Suprapubic skin (tissue), 4 donors: ENCODE measurements at regions not wholly inside any gene's neighbourhood (a gene's known extent, or its start where the extent isn't known, plus 50 kb on each side); places are given as distances from the start of the nearest gene placed in this dataset.
"Not testable (repeated sequence)": the region's sequence is repeated elsewhere in the genome, so short reads cannot be mapped to it uniquely, and the experiment has no call there.

Experiments
- DNase-seq, 2 donors: peaks; one replicate each; pipeline ENCODE4 v3.0.0-alpha.2; 2019; ENCODE audit warnings: low spot score in 2 of 2
- H3K27ac ChIP-seq: fragments of 200-600 bp; sonication (generic); one replicate; pipeline ENCODE4 v1.5.1; 2019
- H3K27me3 ChIP-seq: fragments of 200-600 bp; sonication (generic); one replicate; pipeline ENCODE4 v1.5.1; 2019
- H3K36me3 ChIP-seq: fragments of 200-600 bp; sonication (generic); one replicate; pipeline ENCODE4 v1.5.1; 2019
- H3K4me1 ChIP-seq: fragments of 200-600 bp; sonication (generic); one replicate; pipeline ENCODE4 v1.5.1; 2019
- H3K4me3 ChIP-seq: fragments of 200-600 bp; sonication (generic); one replicate; pipeline ENCODE4 v1.5.1; 2019; ENCODE audit warnings: mild to moderate bottlenecking
- H3K9me3 ChIP-seq: fragments of 200-600 bp; sonication (generic); one replicate; pipeline ENCODE4 v1.5.1; 2019
- EP300 ChIP-seq: sonication (generic); formaldehyde crosslinking; IDR thresholded peaks from one replicate; pipeline ENCODE4 v1.6.1; 2017; ENCODE audit warnings: antibody characterized with exemption
- POLR2A ChIP-seq, 2 donors: fragments of 450-650 bp; IDR thresholded peaks; one replicate each; pipeline ENCODE4 v1.6.1; 2017; ENCODE audit warnings: antibody characterized with exemption in 2 of 2, mild to moderate bottlenecking in 2 of 2, moderate library complexity in 2 of 2
- POLR2AphosphoS5 ChIP-seq, 3 donors: sonication (generic); formaldehyde crosslinking; IDR thresholded peaks; one replicate each; pipeline ENCODE4 v1.6.1; 2017; ENCODE audit warnings: antibody characterized with exemption in 3 of 3
- WGBS: methylation state at CpG from one replicate; pipeline ENCODE4 v1.1.5; 2018; 5-methylcytosine and 5-hydroxymethylcytosine counted together
- TF ChIP-seq, protein P1 (sequence below), 2 donors: fragments of 200-600 bp in 1 of 2; fragments of 450-650 bp in 1 of 2; sonication (generic) in 1 of 2; IDR thresholded peaks; one replicate each; pipeline ENCODE4 v1.5.1; 2016 to 2019; ENCODE audit warnings: antibody characterized with exemption in 2 of 2, mild to moderate bottlenecking in 1 of 2, moderate library complexity in 1 of 2

- Histone ChIP-seq H3K27me3 (no peaks in the 10 kb centered on the region), H3K4me1 (no peaks in the 10 kb centered on the region), H3K9me3 (no peaks in the 10 kb centered on the region), H3K36me3 (no peaks in the 10 kb centered on the region), H3K27ac (no peak overlapping the region), H3K4me3 (no peak overlapping the region)
- TF ChIP-seq POLR2AphosphoS5 (IDR thresholded peaks at IDR 0.05) = no peak
- WGBS = 25% methylated on average over 11 of the region's 11 CpGs
- DNase-seq = no peak
Measured at GRCh38 chr16:10280262-10281170, 98.3 kb upstream of the GRIN2A start.

GRCh38 chr16:10282367-10282766 lies 100.1 kb upstream of the GRIN2A start:
- Histone ChIP-seq H3K27me3 (no peaks in the 10 kb centered on the region), H3K27ac (no peak overlapping the region), H3K36me3 (no peaks in the 10 kb centered on the region), H3K9me3 (no peaks in the 10 kb centered on the region), H3K4me1 (no peaks in the 10 kb centered on the region), H3K4me3 (no peak overlapping the region)
- no peak for DNase-seq
- TF ChIP-seq POLR2A (IDR thresholded peaks at IDR 0.05) = no peak
- TF ChIP-seq POLR2AphosphoS5 (IDR thresholded peaks at IDR 0.05) = no peak
- no peak for TF ChIP-seq EP300
- TF ChIP-seq, protein P1, sequence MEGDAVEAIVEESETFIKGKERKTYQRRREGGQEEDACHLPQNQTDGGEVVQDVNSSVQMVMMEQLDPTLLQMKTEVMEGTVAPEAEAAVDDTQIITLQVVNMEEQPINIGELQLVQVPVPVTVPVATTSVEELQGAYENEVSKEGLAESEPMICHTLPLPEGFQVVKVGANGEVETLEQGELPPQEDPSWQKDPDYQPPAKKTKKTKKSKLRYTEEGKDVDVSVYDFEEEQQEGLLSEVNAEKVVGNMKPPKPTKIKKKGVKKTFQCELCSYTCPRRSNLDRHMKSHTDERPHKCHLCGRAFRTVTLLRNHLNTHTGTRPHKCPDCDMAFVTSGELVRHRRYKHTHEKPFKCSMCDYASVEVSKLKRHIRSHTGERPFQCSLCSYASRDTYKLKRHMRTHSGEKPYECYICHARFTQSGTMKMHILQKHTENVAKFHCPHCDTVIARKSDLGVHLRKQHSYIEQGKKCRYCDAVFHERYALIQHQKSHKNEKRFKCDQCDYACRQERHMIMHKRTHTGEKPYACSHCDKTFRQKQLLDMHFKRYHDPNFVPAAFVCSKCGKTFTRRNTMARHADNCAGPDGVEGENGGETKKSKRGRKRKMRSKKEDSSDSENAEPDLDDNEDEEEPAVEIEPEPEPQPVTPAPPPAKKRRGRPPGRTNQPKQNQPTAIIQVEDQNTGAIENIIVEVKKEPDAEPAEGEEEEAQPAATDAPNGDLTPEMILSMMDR (IDR thresholded peaks at IDR 0.05) = no peak
- WGBS = 73% methylated on average over 3 of the region's 3 CpGs

GRCh38 chr16:10283246-10283645 lies 101.0 kb upstream of the GRIN2A start:
- H3K4me1 ChIP-seq, H3K4me3 ChIP-seq, H3K9me3 ChIP-seq, H3K36me3 ChIP-seq, DNase-seq, H3K27me3 ChIP-seq, H3K27ac ChIP-seq: not testable (repeated sequence)
- WGBS = 87% methylated on average over 8 of the region's 8 CpGs

GRCh38 chr16:10290467-10291105 lies 95.3 kb upstream of the ATF7IP2 start:
- not testable (repeated sequence) for H3K27ac ChIP-seq, DNase-seq, H3K9me3 ChIP-seq, H3K27me3 ChIP-seq, H3K4me3 ChIP-seq, H3K36me3 ChIP-seq, H3K4me1 ChIP-seq
- 93% methylated on average over 2 of the region's 2 CpGs for WGBS

GRCh38 chr16:10292197-10292596 lies 93.7 kb upstream of the ATF7IP2 start:
- H3K4me3 ChIP-seq, H3K27me3 ChIP-seq, H3K9me3 ChIP-seq, H3K36me3 ChIP-seq, DNase-seq, H3K4me1 ChIP-seq, H3K27ac ChIP-seq: not testable (repeated sequence)
- WGBS = 93% methylated on average over 7 of the region's 9 CpGs

GRCh38 chr16:10292976-10293375 lies 92.9 kb upstream of the ATF7IP2 start:
- not testable (repeated sequence) for H3K9me3 ChIP-seq, H3K27me3 ChIP-seq, DNase-seq, H3K4me3 ChIP-seq, H3K27ac ChIP-seq, H3K36me3 ChIP-seq, H3K4me1 ChIP-seq
- 84% methylated on average over 5 of the region's 5 CpGs for WGBS

GRCh38 chr16:10294153-10294552 lies 91.7 kb upstream of the ATF7IP2 start:
- not testable (repeated sequence) for H3K36me3 ChIP-seq, H3K4me1 ChIP-seq, H3K9me3 ChIP-seq, H3K27ac ChIP-seq, H3K27me3 ChIP-seq, H3K4me3 ChIP-seq, DNase-seq
- 78% methylated on average over 3 of the region's 3 CpGs for WGBS

DNA sequence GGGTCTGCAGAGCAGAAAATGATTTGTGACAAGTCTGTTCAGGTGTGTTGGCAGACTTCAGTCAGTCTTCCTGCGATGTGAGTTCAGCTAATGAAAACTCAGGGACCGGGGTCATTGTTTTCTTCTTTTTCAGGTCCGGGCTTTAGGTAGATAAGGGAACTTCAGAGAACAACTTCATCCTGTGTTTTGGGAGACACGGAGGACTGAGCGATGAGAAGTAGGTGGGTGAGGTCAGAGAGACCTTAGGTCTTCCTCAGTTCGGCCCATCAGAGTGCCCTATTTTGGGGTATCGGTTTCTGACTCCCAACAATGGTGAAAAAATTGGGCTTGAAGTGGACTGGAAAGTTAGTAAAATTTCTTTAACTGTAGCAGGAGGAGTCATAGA lies 88.9 kb upstream of the ATF7IP2 start:
- Histone ChIP-seq H3K9me3 (peaks cover 6% of the 10 kb centered on the region), H3K36me3 (no peaks in the 10 kb centered on the region), H3K27ac (no peak overlapping the region), H3K27me3 (no peaks in the 10 kb centered on the region), H3K4me3 (no peak overlapping the region), H3K4me1 (no peaks in the 10 kb centered on the region)
- WGBS = 82% methylated on average over 7 of the region's 7 CpGs
- no peak for DNase-seq
- TF ChIP-seq, protein P1 (IDR thresholded peaks at IDR 0.05) = no peak
- TF ChIP-seq EP300 (no peak), POLR2AphosphoS5 (IDR thresholded peaks at IDR 0.05) (no peak), POLR2A (IDR thresholded peaks at IDR 0.05) (no peak)
